Liver (tissue), 3 donors: ENCODE measurements at regions not wholly inside any gene's neighbourhood (a gene's known extent, or its start where the extent isn't known, plus 50 kb on each side); places are given as distances from the start of the nearest gene placed in this dataset.

ENCODE experiments used
- GABPA ChIP-seq, 2 donors: IDR thresholded peaks in 1 of 2; conservative IDR thresholded peaks in 1 of 2; 2 replicates each; pipeline ENCODE4 v1.6.1; 2016; ENCODE audit warnings: antibody characterized with exemption in 2 of 2, mild to moderate bottlenecking in 1 of 2, moderate library complexity in 1 of 2
- RAD21 ChIP-seq, 2 donors: IDR thresholded peaks; 2 replicates each; pipeline ENCODE4 v1.6.1; 2016; ENCODE audit warnings: antibody characterized with exemption in 2 of 2, mild to moderate bottlenecking in 2 of 2
- SP1 ChIP-seq: IDR thresholded peaks from 2 replicates; pipeline ENCODE4 v1.6.1; 2018; ENCODE audit warnings: antibody characterized with exemption, mild to moderate bottlenecking
- TAF1 ChIP-seq: conservative IDR thresholded peaks from 2 replicates; pipeline ENCODE4 v1.6.1; 2016; ENCODE audit warnings: antibody characterized with exemption, mild to moderate bottlenecking
- YY1 ChIP-seq: IDR thresholded peaks from 2 replicates; pipeline ENCODE4 v1.6.1; 2016; ENCODE audit warnings: antibody characterized with exemption, mild to moderate bottlenecking
- TF ChIP-seq, protein P1 (sequence below): fragments of 150-350 bp; IDR thresholded peaks from 2 replicates; pipeline ENCODE4 v1.5.1; 2017; ENCODE audit warnings: improper control_type of control experiment, low read depth, low read length; ENCODE audit not compliant: missing input control
- TF ChIP-seq, protein P2 (sequence below): IDR thresholded peaks from 2 replicates; pipeline ENCODE4 v1.6.1; 2016; ENCODE audit warnings: antibody characterized with exemption
- TF ChIP-seq, protein P3 (sequence below): IDR thresholded peaks from 2 replicates; pipeline ENCODE4 v1.6.1; 2016; ENCODE audit warnings: antibody characterized with exemption
- donor health status: healthy.
- donor health status: healthy.

DNA sequence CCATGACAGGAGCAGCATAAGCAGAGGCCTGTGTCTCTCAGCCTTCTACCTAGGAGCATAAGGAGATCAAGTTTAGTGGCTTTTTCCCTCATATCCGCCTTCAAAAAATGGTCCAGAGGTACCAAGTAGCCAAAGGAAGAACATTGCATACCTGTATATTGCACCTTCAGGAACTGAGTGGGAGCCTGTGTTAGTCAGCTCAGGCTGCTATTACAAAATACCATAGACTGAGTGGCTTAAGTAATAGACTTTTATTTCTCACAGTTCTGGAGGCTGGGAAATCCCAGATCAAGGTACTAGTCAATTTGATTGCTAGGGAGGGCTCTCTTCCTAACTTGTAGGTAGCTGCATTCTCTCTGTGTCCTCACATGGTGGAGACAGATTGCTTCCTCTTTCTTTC, 597.4 kb upstream of the PTGER4 start:
- TF ChIP-seq, protein P1, sequence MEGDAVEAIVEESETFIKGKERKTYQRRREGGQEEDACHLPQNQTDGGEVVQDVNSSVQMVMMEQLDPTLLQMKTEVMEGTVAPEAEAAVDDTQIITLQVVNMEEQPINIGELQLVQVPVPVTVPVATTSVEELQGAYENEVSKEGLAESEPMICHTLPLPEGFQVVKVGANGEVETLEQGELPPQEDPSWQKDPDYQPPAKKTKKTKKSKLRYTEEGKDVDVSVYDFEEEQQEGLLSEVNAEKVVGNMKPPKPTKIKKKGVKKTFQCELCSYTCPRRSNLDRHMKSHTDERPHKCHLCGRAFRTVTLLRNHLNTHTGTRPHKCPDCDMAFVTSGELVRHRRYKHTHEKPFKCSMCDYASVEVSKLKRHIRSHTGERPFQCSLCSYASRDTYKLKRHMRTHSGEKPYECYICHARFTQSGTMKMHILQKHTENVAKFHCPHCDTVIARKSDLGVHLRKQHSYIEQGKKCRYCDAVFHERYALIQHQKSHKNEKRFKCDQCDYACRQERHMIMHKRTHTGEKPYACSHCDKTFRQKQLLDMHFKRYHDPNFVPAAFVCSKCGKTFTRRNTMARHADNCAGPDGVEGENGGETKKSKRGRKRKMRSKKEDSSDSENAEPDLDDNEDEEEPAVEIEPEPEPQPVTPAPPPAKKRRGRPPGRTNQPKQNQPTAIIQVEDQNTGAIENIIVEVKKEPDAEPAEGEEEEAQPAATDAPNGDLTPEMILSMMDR = no peak
- TF ChIP-seq, protein P2, sequence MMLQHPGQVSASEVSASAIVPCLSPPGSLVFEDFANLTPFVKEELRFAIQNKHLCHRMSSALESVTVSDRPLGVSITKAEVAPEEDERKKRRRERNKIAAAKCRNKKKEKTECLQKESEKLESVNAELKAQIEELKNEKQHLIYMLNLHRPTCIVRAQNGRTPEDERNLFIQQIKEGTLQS = no peak
- TF ChIP-seq TAF1 = no peak
- no peak for TF ChIP-seq GABPA (IDR thresholded peaks at IDR 0.05 in 1 of 2, conservative IDR thresholded peaks at IDR 0.05 in 1 of 2)
- TF ChIP-seq RAD21 (IDR thresholded peaks at IDR 0.05) = no peak
- TF ChIP-seq YY1 = no peak
- TF ChIP-seq, protein P3, sequence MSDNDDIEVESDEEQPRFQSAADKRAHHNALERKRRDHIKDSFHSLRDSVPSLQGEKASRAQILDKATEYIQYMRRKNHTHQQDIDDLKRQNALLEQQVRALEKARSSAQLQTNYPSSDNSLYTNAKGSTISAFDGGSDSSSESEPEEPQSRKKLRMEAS = no peak
- no peak for TF ChIP-seq SP1
